ENCODE measurements at regions not wholly inside any gene's neighbourhood (a gene's known extent, or its start where the extent isn't known, plus 50 kb on each side); places are given as distances from the start of the nearest gene placed in this dataset.

DNA sequence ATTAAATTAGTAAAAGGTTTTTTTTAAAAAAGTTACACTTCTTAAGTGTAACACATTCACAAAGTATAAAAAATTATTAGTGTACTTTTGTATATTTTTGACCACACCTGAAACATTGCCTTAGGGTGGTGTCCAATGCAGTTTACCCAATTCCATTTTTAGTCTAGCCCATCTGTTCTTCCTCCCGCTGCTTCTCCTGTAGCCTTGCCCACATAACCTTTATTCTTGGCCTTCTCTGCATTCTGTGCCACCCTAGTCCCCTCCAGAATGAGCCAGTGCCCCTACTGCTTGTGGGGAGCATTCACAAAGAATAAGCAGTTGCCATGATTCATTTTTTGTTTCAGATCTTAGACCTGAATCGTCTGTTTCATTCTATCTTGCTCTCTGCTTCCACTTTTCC, 78.4 kb upstream of the MYT1L start:
- no peaks in the 10 kb centered on the region for H3K36me3 Mint-ChIP-seq (ENCODE audit: low read depth, unreplicated experiment)
- no peaks in the 10 kb centered on the region for H3K9me3 Mint-ChIP-seq (ENCODE audit: unreplicated experiment)
- H3K27ac Mint-ChIP-seq (ENCODE audit: unreplicated experiment) = no peak overlapping the region
- no peaks in the 10 kb centered on the region for H3K27me3 Mint-ChIP-seq (ENCODE audit: unreplicated experiment)
- H3K4me1 Mint-ChIP-seq (ENCODE audit: unreplicated experiment) = no peaks in the 10 kb centered on the region
- TF ChIP-seq, protein P1, sequence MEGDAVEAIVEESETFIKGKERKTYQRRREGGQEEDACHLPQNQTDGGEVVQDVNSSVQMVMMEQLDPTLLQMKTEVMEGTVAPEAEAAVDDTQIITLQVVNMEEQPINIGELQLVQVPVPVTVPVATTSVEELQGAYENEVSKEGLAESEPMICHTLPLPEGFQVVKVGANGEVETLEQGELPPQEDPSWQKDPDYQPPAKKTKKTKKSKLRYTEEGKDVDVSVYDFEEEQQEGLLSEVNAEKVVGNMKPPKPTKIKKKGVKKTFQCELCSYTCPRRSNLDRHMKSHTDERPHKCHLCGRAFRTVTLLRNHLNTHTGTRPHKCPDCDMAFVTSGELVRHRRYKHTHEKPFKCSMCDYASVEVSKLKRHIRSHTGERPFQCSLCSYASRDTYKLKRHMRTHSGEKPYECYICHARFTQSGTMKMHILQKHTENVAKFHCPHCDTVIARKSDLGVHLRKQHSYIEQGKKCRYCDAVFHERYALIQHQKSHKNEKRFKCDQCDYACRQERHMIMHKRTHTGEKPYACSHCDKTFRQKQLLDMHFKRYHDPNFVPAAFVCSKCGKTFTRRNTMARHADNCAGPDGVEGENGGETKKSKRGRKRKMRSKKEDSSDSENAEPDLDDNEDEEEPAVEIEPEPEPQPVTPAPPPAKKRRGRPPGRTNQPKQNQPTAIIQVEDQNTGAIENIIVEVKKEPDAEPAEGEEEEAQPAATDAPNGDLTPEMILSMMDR (IDR thresholded peaks at IDR 0.05; ENCODE audit: unreplicated experiment) = no peak
- DNase-seq (ENCODE audit: low spot score) = no peak
- H3K4me3 Mint-ChIP-seq (ENCODE audit: unreplicated experiment) = no peak overlapping the region

DNA sequence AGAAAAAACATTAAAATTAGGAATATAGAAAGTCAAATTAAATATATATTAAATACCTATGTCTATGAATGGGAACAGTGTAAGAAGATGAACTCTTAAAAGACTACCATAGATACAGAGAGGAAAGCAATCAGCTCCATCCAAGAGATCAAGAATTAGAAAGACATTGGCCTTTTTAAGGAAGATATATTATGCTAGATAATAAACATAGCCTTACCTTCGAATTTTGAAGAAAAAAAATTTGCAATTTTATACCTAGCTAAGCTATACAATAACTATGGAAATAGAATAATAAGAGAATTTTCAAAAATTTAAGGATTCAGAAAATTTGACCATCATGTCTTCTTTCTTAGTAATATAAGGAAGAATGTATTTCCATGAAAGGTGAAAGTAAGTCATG, 74.7 kb upstream of the MYT1L start:
- no peak for DNase-seq (ENCODE audit: low spot score)
- Mint-ChIP-seq H3K9me3 (ENCODE audit: unreplicated experiment) (no peaks in the 10 kb centered on the region), H3K27me3 (ENCODE audit: unreplicated experiment) (no peaks in the 10 kb centered on the region), H3K27ac (ENCODE audit: unreplicated experiment) (no peak overlapping the region), H3K36me3 (ENCODE audit: low read depth, unreplicated experiment) (no peaks in the 10 kb centered on the region), H3K4me3 (ENCODE audit: unreplicated experiment) (no peak overlapping the region), H3K4me1 (ENCODE audit: unreplicated experiment) (no peaks in the 10 kb centered on the region)
- TF ChIP-seq, protein P1 (IDR thresholded peaks at IDR 0.05; ENCODE audit: unreplicated experiment) = no peak

GRCh38 chr2:2400286-2401038, 69.4 kb upstream of the MYT1L start:
- DNase-seq (ENCODE audit: low spot score) = no peak
- Mint-ChIP-seq H3K27ac (ENCODE audit: unreplicated experiment) (no peak overlapping the region), H3K36me3 (ENCODE audit: low read depth, unreplicated experiment) (no peaks in the 10 kb centered on the region), H3K4me1 (ENCODE audit: unreplicated experiment) (no peaks in the 10 kb centered on the region), H3K27me3 (ENCODE audit: unreplicated experiment) (no peaks in the 10 kb centered on the region), H3K9me3 (ENCODE audit: unreplicated experiment) (no peaks in the 10 kb centered on the region), H3K4me3 (ENCODE audit: unreplicated experiment) (no peak overlapping the region)
- TF ChIP-seq, protein P1 (IDR thresholded peaks at IDR 0.05; ENCODE audit: unreplicated experiment) = no peak

GRCh38 chr2:2399396-2399795, 68.3 kb upstream of the MYT1L start:
- Mint-ChIP-seq H3K27me3 (ENCODE audit: unreplicated experiment) (peaks cover 2% of the 10 kb centered on the region), H3K4me1 (ENCODE audit: unreplicated experiment) (no peaks in the 10 kb centered on the region), H3K27ac (ENCODE audit: unreplicated experiment) (no peak overlapping the region), H3K4me3 (ENCODE audit: unreplicated experiment) (no peak overlapping the region), H3K9me3 (ENCODE audit: unreplicated experiment) (no peaks in the 10 kb centered on the region), H3K36me3 (ENCODE audit: low read depth, unreplicated experiment) (no peaks in the 10 kb centered on the region)
- TF ChIP-seq, protein P1 (IDR thresholded peaks at IDR 0.05; ENCODE audit: unreplicated experiment) = no peak
- no peak for DNase-seq (ENCODE audit: low spot score)

- TF ChIP-seq, protein P1 (IDR thresholded peaks at IDR 0.05; ENCODE audit: unreplicated experiment) = no peak
- H3K9me3 Mint-ChIP-seq (ENCODE audit: unreplicated experiment) = no peaks in the 10 kb centered on the region
Measured at GRCh38 chr2:2392332-2392731, 61.3 kb upstream of the MYT1L start.

More at GRCh38 chr2:2392332-2392731, 61.3 kb upstream of the MYT1L start:
- Mint-ChIP-seq H3K27ac (ENCODE audit: unreplicated experiment) (no peak overlapping the region), H3K4me1 (ENCODE audit: unreplicated experiment) (no peaks in the 10 kb centered on the region), H3K27me3 (ENCODE audit: unreplicated experiment) (peaks cover 6% of the 10 kb centered on the region), H3K4me3 (ENCODE audit: unreplicated experiment) (no peak overlapping the region), H3K36me3 (ENCODE audit: low read depth, unreplicated experiment) (peaks cover 4% of the 10 kb centered on the region)
- no peak for DNase-seq (ENCODE audit: low spot score)

Data from endothelial cell (in vitro differentiated cells).